Activated gamma-delta T cell treated with Interleukin-2 at 50 U/mL for 16 hours (primary cell): ENCODE measurements at regions not wholly inside any gene's neighbourhood (a gene's known extent, or its start where the extent isn't known, plus 50 kb on each side); places are given as distances from the start of the nearest gene placed in this dataset.
"Not testable (repeated sequence)": the region's sequence is repeated elsewhere in the genome, so short reads cannot be mapped to it uniquely, and the experiment has no call there.

Source experiments
- DNase-seq: peaks from one replicate; pipeline ENCODE4 v3.0.0-alpha.2; 2020

- no peak for DNase-seq
These were observed 424.0 kb upstream of the NECTIN3 start for GRCh38 chr3:110647586-110647985.

- DNase-seq, result no peak
These were observed 420.9 kb upstream of the NECTIN3 start for GRCh38 chr3:110650741-110651140.

- DNase-seq, result no peak
These were observed 416.6 kb upstream of the NECTIN3 start for GRCh38 chr3:110654843-110655502.

GRCh38 chr3:110656394-110657025, 415.1 kb upstream of the NECTIN3 start:
- no peak for DNase-seq

GRCh38 chr3:110664148-110664547, 407.5 kb upstream of the NECTIN3 start:
- no peak for DNase-seq

GRCh38 chr3:110666495-110666894, 405.1 kb upstream of the NECTIN3 start:
- no peak for DNase-seq

GRCh38 chr3:110667216-110667615, 404.4 kb upstream of the NECTIN3 start:
- no peak for DNase-seq

- DNase-seq, result no peak
These were observed 401.2 kb upstream of the NECTIN3 start for GRCh38 chr3:110670407-110670806.

GRCh38 chr3:110677506-110677905, 394.1 kb upstream of the NECTIN3 start:
- no peak for DNase-seq

- no peak for DNase-seq
These were observed 392.3 kb upstream of the NECTIN3 start for GRCh38 chr3:110679285-110679684.

GRCh38 chr3:110680450-110680849, 391.2 kb upstream of the NECTIN3 start:
- DNase-seq, result no peak

GRCh38 chr3:110684466-110684865, 387.1 kb upstream of the NECTIN3 start:
- no peak for DNase-seq

GRCh38 chr3:110685630-110686029, 386.0 kb upstream of the NECTIN3 start:
- DNase-seq, result no peak

- DNase-seq, result no peak
These were observed 384.9 kb upstream of the NECTIN3 start for GRCh38 chr3:110686701-110687100.

GRCh38 chr3:110687138-110687537, 384.5 kb upstream of the NECTIN3 start:
- DNase-seq, result no peak

GRCh38 chr3:110697961-110698360, 373.7 kb upstream of the NECTIN3 start:
- no peak for DNase-seq

GRCh38 chr3:110704332-110704731, 367.3 kb upstream of the NECTIN3 start:
- not testable (repeated sequence) for DNase-seq

- DNase-seq, result no peak
These were observed 363.5 kb upstream of the NECTIN3 start for GRCh38 chr3:110708156-110708555.

GRCh38 chr3:110710156-110710555, 361.5 kb upstream of the NECTIN3 start:
- DNase-seq, result no peak

- DNase-seq, result no peak
These were observed 361.0 kb upstream of the NECTIN3 start for GRCh38 chr3:110710603-110711002.

- DNase-seq, result no peak
These were observed 360.3 kb upstream of the NECTIN3 start for GRCh38 chr3:110711130-110711832.

- no peak for DNase-seq
These were observed 359.6 kb upstream of the NECTIN3 start for GRCh38 chr3:110711851-110712516.

- DNase-seq, result no peak
These were observed 344.6 kb upstream of the NECTIN3 start for GRCh38 chr3:110727056-110727455.

- no peak for DNase-seq
These were observed 340.5 kb upstream of the NECTIN3 start for GRCh38 chr3:110731148-110731547.
